MCF 10A (cell line): ENCODE measurements at regions not wholly inside any gene's neighbourhood (a gene's known extent, or its start where the extent isn't known, plus 50 kb on each side); places are given as distances from the start of the nearest gene placed in this dataset.

Source experiments
- BruUV-seq: library from RNA; stranded (reverse); fragments of 400-500 nt; replicated peaks from 2 replicates; lab custom pipeline; 2021; lab: Mats Ljungman, UMichigan
- CTCF ChIA-PET: fragments of 300-600 bp; sonication (Branson Sonifier 250); formaldehyde crosslinking; extraction: SDS; loops from one replicate; lab custom pipeline; 2021; ENCODE audit warnings: antibody characterized with exemption, inconsistent platforms; lab: Yijun Ruan, JAX
- POLR2A ChIA-PET: fragments of 300-600, 350-650 bp; sonication (Branson Sonifier 250); formaldehyde crosslinking; extraction: SDS; loops from one replicate; lab custom pipeline; 2020; ENCODE audit warnings: antibody characterized with exemption, inconsistent platforms; lab: Yijun Ruan, JAX
- DNase-seq: peaks from one replicate; pipeline ENCODE4 v3.0.0-alpha.2; 2018; ENCODE audit not compliant: unreplicated experiment
- H3K27ac Mint-ChIP-seq: one replicate; pipeline ENCODE4 v1.8.0; 2022; ENCODE audit warnings: mild to moderate bottlenecking, low read depth, mixed read lengths; ENCODE audit not compliant: unreplicated experiment
- H3K27me3 Mint-ChIP-seq: one replicate; pipeline ENCODE4 v1.8.0; 2022; ENCODE audit warnings: mixed read lengths; ENCODE audit not compliant: insufficient read depth, unreplicated experiment
- H3K36me3 Mint-ChIP-seq: one replicate; pipeline ENCODE4 v1.8.0; 2022; ENCODE audit warnings: mild to moderate bottlenecking, moderate library complexity, mixed read lengths; ENCODE audit not compliant: insufficient read depth, unreplicated experiment
- H3K4me1 Mint-ChIP-seq: one replicate; pipeline ENCODE4 v1.8.0; 2022; ENCODE audit warnings: mixed read lengths; ENCODE audit not compliant: insufficient read depth, unreplicated experiment
- H3K4me3 Mint-ChIP-seq: one replicate; pipeline ENCODE4 v1.8.0; 2022; ENCODE audit warnings: mild to moderate bottlenecking, moderate library complexity, mixed read lengths; ENCODE audit not compliant: unreplicated experiment
- H3K9me3 Mint-ChIP-seq: one replicate; pipeline ENCODE4 v1.8.0; 2022; ENCODE audit warnings: mixed read lengths; ENCODE audit not compliant: unreplicated experiment
- CTCF ChIP-seq: fragments of 200-600 bp; IDR thresholded peaks from one replicate; pipeline ENCODE4 v1.8.0; 2022; ENCODE audit warnings: antibody characterized with exemption, mild to moderate bottlenecking; ENCODE audit not compliant: unreplicated experiment
- intact Hi-C: fragments of 100-400 bp; cut with micrococcal nuclease; formaldehyde crosslinking; loops from 2 replicates; pipeline ENCODE4 v1.14.1; 2022

- H3K4me3 Mint-ChIP-seq: no peak overlapping the region
- DNase-seq: no peak
- H3K9me3 Mint-ChIP-seq: no peaks in the 10 kb centered on the region
- no peak overlapping the region for H3K27ac Mint-ChIP-seq
- H3K36me3 Mint-ChIP-seq: no peaks in the 10 kb centered on the region
- H3K4me1 Mint-ChIP-seq: peaks cover 7% of the 10 kb centered on the region
- BruUV-seq: no TSS peak
- CTCF ChIA-PET: no interaction called here
- H3K27me3 Mint-ChIP-seq: no peaks in the 10 kb centered on the region
- intact Hi-C loops: no loop called here
- TF ChIP-seq CTCF: no peak
- POLR2A ChIA-PET: no interaction called here
Observed at GRCh38 chr4:165604181-165604580, 225.4 kb downstream of the CPE start.

GRCh38 chr4:165605811-165606210, 227.0 kb downstream of the CPE start:
- DNase-seq: no peak
- intact Hi-C loops: no loop called here
- no peak overlapping the region for H3K4me3 Mint-ChIP-seq
- H3K36me3 Mint-ChIP-seq: no peaks in the 10 kb centered on the region
- BruUV-seq: no TSS peak
- ChIA-PET CTCF (interaction anchor here (0.9 kb wide), 1 partner anchor 12 kb away, joined by 4 read pairs; no protein-coding TSS in a partner anchor), POLR2A (interaction anchor here (0.6 to 1.3 kb wide), 4 partner anchors 22 to 263 kb away, joined by 3 to 4 read pairs (median 3); no protein-coding TSS in a partner anchor)
- H3K9me3 Mint-ChIP-seq: no peaks in the 10 kb centered on the region
- peaks cover 10% of the 10 kb centered on the region for H3K4me1 Mint-ChIP-seq
- no peaks in the 10 kb centered on the region for H3K27me3 Mint-ChIP-seq
- no peak for TF ChIP-seq CTCF
- no peak overlapping the region for H3K27ac Mint-ChIP-seq

- Mint-ChIP-seq H3K9me3 (no peaks in the 10 kb centered on the region), H3K4me3 (no peak overlapping the region), H3K27ac (no peak overlapping the region), H3K27me3 (no peaks in the 10 kb centered on the region), H3K4me1 (peaks cover 16% of the 10 kb centered on the region), H3K36me3 (no peaks in the 10 kb centered on the region)
- ChIA-PET POLR2A (interaction anchor here (0.6 to 1.0 kb wide), 3 partner anchors 23 to 262 kb away, joined by 3 to 4 read pairs (median 3); no protein-coding TSS in a partner anchor), CTCF (interaction anchor here (0.9 kb wide), 1 partner anchor 13 kb away, joined by 4 read pairs; no protein-coding TSS in a partner anchor)
- no peak for DNase-seq
- TF ChIP-seq CTCF: no peak
- BruUV-seq: no TSS peak
- intact Hi-C loops: no loop called here
Observed at GRCh38 chr4:165606465-165607205, 227.8 kb downstream of the CPE start.

- no peak for TF ChIP-seq CTCF
- POLR2A ChIA-PET: interaction anchor here (0.7 kb wide), 1 partner anchor 78 kb away, joined by 3 read pairs; no protein-coding TSS in a partner anchor
- no TSS peak for BruUV-seq
- Mint-ChIP-seq H3K36me3 (no peaks in the 10 kb centered on the region), H3K9me3 (no peaks in the 10 kb centered on the region), H3K27ac (no peak overlapping the region), H3K4me3 (no peak overlapping the region), H3K4me1 (peaks cover 16% of the 10 kb centered on the region), H3K27me3 (no peaks in the 10 kb centered on the region)
- no peak for DNase-seq
- intact Hi-C loops: no loop called here
- CTCF ChIA-PET: no interaction called here
Observed at GRCh38 chr4:165609653-165610052, 230.8 kb downstream of the CPE start.
